IPS-15b (cell line): ENCODE measurements at regions not wholly inside any gene's neighbourhood (a gene's known extent, or its start where the extent isn't known, plus 50 kb on each side); places are given as distances from the start of the nearest gene placed in this dataset.

Source experiments
- H3K27me3 ChIP-seq: one replicate; pipeline ENCODE4 v1.6.1; 2013; ENCODE audit warnings: low read length; ENCODE audit not compliant: control insufficient read depth, insufficient read depth
- H3K36me3 ChIP-seq: one replicate; pipeline ENCODE4 v1.6.1; 2013; ENCODE audit warnings: low read length; ENCODE audit not compliant: control insufficient read depth, insufficient read depth
- H3K4me1 ChIP-seq: one replicate; pipeline ENCODE4 v1.6.1; 2013; ENCODE audit warnings: mild to moderate bottlenecking, low read length; ENCODE audit not compliant: control insufficient read depth, insufficient read depth
- H3K4me3 ChIP-seq: one replicate; pipeline ENCODE4 v1.5.1; 2013; ENCODE audit warnings: low read depth, low read length
- H3K9ac ChIP-seq: one replicate; pipeline ENCODE4 v1.6.1; 2013; ENCODE audit warnings: low read depth, mild to moderate bottlenecking, low read length
- H3K9me3 ChIP-seq: one replicate; pipeline ENCODE4 v1.6.1; 2013; ENCODE audit warnings: mild to moderate bottlenecking, low read length; ENCODE audit not compliant: control insufficient read depth, insufficient read depth

- Histone ChIP-seq H3K9ac (no peak overlapping the region), H3K4me3 (no peak overlapping the region), H3K27me3 (no peaks in the 10 kb centered on the region), H3K9me3 (no peaks in the 10 kb centered on the region), H3K36me3 (no peaks in the 10 kb centered on the region), H3K4me1 (no peaks in the 10 kb centered on the region)
Observed at GRCh38 chr10:4557469-4557868, 268.5 kb upstream of the AKR1E2 start.

- H3K27me3 ChIP-seq: no peaks in the 10 kb centered on the region
- no peaks in the 10 kb centered on the region for H3K4me1 ChIP-seq
- no peak overlapping the region for H3K9ac ChIP-seq
- no peak overlapping the region for H3K4me3 ChIP-seq
- no peaks in the 10 kb centered on the region for H3K36me3 ChIP-seq
- no peaks in the 10 kb centered on the region for H3K9me3 ChIP-seq
Observed at GRCh38 chr10:4556527-4556926, 269.5 kb upstream of the AKR1E2 start.

DNA sequence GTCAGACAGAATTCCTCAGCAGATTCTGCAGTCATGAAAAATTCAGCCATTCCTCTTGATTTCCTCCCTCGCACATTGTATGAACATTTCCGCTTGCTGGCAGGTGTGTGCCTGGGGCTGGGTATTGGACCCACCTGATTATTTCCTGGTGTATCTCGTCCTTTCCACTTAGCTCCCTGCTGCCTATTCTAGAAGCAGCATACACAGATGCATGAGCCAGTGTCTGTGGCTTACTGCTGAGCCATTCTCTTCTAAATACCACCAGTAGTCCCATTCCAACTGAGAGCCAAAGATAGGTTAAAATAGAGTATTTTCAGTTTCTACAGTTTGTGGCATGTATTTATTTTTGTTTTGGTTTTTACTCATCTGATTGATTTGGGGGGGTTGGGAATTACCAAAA, 270.1 kb upstream of the AKR1E2 start:
- Histone ChIP-seq H3K4me1 (no peaks in the 10 kb centered on the region), H3K9ac (no peak overlapping the region), H3K36me3 (no peaks in the 10 kb centered on the region), H3K27me3 (no peaks in the 10 kb centered on the region), H3K4me3 (no peak overlapping the region), H3K9me3 (no peaks in the 10 kb centered on the region)

DNA sequence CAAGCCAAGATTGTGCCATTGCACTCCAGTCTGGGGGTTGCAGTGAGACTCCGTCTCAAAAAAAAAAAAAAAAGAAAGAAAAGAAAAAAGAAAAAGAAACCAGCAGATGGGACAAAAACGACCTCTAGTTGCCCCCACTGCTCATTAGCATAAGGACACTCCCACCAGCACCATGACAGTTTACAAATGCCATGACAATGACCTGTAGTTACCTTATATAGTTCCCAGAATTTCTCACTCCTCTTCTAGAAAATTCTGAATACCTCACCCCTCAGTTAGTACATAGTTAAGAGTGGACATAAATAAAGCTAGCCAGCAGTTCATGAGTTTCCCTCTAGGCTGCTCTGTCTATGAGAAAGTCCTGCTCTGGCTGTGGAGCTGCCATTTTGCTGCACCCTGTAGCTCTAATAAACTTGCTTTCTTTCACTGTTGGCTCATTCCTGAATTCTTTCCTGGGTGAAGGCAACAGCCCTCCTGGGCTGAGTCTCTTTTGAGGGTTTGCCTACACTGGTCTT, 276.8 kb upstream of the AKR1E2 start:
- Histone ChIP-seq H3K27me3 (no peaks in the 10 kb centered on the region), H3K9me3 (no peaks in the 10 kb centered on the region), H3K9ac (no peak overlapping the region), H3K36me3 (no peaks in the 10 kb centered on the region), H3K4me1 (no peaks in the 10 kb centered on the region), H3K4me3 (no peak overlapping the region)

GRCh38 chr10:4546931-4547330, 279.1 kb upstream of the AKR1E2 start:
- no peaks in the 10 kb centered on the region for H3K27me3 ChIP-seq
- H3K9ac ChIP-seq: no peak overlapping the region

DNA sequence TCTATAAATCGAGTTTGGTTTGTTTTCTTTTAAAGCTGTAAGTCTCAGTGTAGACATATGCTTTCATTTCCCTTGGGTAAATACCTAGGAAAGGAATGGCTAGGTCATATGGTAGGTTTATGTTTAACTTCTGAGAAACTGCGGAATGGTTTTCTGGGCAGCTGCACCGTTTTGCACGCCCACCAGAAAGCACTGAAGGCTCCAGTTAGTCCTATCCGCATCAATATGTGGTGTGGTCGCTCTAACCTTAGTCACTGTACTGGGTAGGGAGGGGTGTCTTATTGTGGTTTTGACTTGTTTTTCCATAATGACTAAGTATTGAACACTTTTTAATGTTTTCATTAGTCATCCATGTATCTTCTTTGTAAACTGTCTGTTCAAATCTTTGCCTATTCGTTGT, 279.5 kb upstream of the AKR1E2 start:
- Histone ChIP-seq H3K9me3 (no peaks in the 10 kb centered on the region), H3K36me3 (no peaks in the 10 kb centered on the region), H3K4me1 (no peaks in the 10 kb centered on the region), H3K4me3 (no peak overlapping the region), H3K27me3 (no peaks in the 10 kb centered on the region), H3K9ac (no peak overlapping the region)

More at GRCh38 chr10:4546931-4547330, 279.1 kb upstream of the AKR1E2 start:
- H3K4me1 ChIP-seq: no peaks in the 10 kb centered on the region
- no peaks in the 10 kb centered on the region for H3K9me3 ChIP-seq
- no peak overlapping the region for H3K4me3 ChIP-seq
- H3K36me3 ChIP-seq: no peaks in the 10 kb centered on the region

DNA sequence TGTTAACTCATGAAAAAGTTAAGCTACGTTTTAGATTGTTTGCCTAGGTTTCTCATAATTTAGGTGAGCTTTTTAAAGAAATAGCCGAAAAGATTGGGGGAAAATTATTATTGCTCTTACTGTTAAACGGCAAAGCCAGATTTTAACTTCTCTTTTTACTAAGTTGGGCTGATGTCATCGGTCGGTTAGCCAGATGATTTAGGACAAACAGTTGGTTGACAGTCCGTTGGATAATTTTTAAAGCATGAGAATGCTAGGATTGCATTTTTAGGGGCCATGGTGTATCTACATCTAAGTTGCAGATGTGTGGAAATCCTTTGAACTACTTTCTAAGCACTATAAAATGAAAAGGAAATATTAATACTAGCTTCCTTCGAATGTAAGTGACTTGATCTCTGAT, 280.9 kb upstream of the AKR1E2 start:
- no peak overlapping the region for H3K4me3 ChIP-seq
- no peaks in the 10 kb centered on the region for H3K36me3 ChIP-seq
- no peaks in the 10 kb centered on the region for H3K9me3 ChIP-seq
- no peaks in the 10 kb centered on the region for H3K27me3 ChIP-seq
- no peaks in the 10 kb centered on the region for H3K4me1 ChIP-seq
- H3K9ac ChIP-seq: no peak overlapping the region

DNA sequence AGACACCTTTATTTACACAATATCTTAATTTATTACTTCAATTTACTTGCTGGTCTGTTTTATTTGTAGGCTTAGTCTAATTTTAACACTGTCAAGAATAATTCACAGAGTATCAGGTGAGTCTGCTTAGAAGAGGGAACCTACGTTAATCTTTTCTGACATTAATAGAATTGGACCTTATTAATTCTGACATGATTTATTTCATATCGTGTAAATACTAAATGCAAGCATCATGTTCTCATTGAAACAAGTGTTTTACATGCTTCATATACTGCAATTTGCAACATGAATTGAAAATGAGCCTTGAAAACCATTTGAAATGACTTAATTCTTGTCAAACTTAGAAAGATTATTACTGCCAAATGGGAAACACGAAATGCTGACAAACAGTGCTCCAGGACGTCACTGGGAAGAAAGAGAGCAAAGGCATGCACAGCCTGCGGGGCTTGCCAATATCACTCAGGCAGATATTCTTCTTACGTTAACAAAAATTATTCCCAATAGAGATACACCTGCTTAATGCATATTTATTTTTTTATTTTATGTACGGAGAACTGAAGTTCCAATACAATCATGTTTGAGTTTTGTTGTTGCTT, 282.0 kb upstream of the AKR1E2 start:
- Histone ChIP-seq H3K4me1 (no peaks in the 10 kb centered on the region), H3K9me3 (no peaks in the 10 kb centered on the region), H3K27me3 (no peaks in the 10 kb centered on the region), H3K9ac (no peak overlapping the region), H3K4me3 (no peak overlapping the region), H3K36me3 (no peaks in the 10 kb centered on the region)

- Histone ChIP-seq H3K27me3 (no peaks in the 10 kb centered on the region), H3K4me3 (no peak overlapping the region), H3K9ac (no peak overlapping the region), H3K9me3 (peaks cover 4% of the 10 kb centered on the region), H3K36me3 (no peaks in the 10 kb centered on the region), H3K4me1 (no peaks in the 10 kb centered on the region)
Observed at GRCh38 chr10:4541292-4541691, 284.7 kb upstream of the AKR1E2 start.

DNA sequence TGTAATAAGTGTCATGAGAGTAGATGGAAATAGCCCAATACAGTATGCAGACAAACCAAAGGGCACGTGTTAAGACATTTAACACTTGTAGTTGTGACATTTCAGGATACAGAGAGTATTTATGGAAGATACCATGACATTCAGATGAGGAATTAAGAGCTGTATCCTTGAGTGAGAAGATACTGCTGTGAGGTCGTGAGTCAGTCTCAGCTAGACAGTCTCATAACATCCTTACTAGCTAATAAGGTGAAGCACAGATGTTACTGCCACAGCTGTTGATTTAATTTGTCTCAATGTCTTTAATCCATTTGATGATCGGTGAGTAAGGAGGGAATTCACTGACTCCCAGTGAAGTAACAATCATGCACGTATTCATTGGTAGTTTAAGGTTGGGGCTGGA, 288.0 kb upstream of the AKR1E2 start:
- H3K36me3 ChIP-seq: no peaks in the 10 kb centered on the region
- peaks cover 4% of the 10 kb centered on the region for H3K9me3 ChIP-seq
- H3K27me3 ChIP-seq: no peaks in the 10 kb centered on the region
- H3K4me1 ChIP-seq: no peaks in the 10 kb centered on the region
- H3K9ac ChIP-seq: no peak overlapping the region
- no peak overlapping the region for H3K4me3 ChIP-seq

- Histone ChIP-seq H3K9me3 (peaks cover 4% of the 10 kb centered on the region), H3K9ac (no peak overlapping the region)
Observed at GRCh38 chr10:4535521-4535920, 290.5 kb upstream of the AKR1E2 start.

DNA sequence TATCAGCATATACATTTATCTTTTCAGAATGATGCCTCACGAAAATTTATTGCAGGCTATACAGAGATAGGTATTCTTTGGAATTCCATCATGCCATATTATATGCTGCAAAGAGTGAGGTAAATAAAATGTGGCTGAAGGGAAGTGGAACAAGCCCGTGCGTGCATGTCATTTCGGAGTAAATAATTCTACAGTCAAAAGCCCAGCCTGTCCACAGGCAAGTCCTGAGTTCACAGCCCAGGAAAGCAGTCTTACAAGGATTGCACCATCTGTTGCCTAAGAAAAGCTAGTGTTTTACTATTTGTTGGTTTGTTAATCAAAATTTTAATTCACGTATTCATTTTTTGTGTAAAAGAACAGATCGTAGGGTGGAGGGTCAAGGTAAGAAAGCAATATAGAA, 292.4 kb upstream of the AKR1E2 start:
- no peaks in the 10 kb centered on the region for H3K4me1 ChIP-seq
- H3K4me3 ChIP-seq: no peak overlapping the region
- H3K27me3 ChIP-seq: no peaks in the 10 kb centered on the region
- H3K36me3 ChIP-seq: no peaks in the 10 kb centered on the region
- H3K9me3 ChIP-seq: peaks cover 4% of the 10 kb centered on the region
- no peak overlapping the region for H3K9ac ChIP-seq

More at GRCh38 chr10:4535521-4535920, 290.5 kb upstream of the AKR1E2 start:
- no peak overlapping the region for H3K4me3 ChIP-seq
- H3K27me3 ChIP-seq: no peaks in the 10 kb centered on the region
- H3K4me1 ChIP-seq: no peaks in the 10 kb centered on the region
- H3K36me3 ChIP-seq: no peaks in the 10 kb centered on the region
